ENCODE measurements at regions not wholly inside any gene's neighbourhood (a gene's known extent, or its start where the extent isn't known, plus 50 kb on each side); places are given as distances from the start of the nearest gene placed in this dataset.

GRCh38 chr1:213661302-213661701 lies 326.5 kb upstream of the PROX1 start:
- no peak for TF ChIP-seq CTCF (IDR thresholded peaks at IDR 0.05; ENCODE audit: low read depth, low read length, poor library complexity, severe bottlenecking)
- no peak for TF ChIP-seq EZH2phosphoT487 (IDR thresholded peaks at IDR 0.05; ENCODE audit: borderline replicate concordance, low read length)
